GM12864 (cell line): ENCODE measurements at regions not wholly inside any gene's neighbourhood (a gene's known extent, or its start where the extent isn't known, plus 50 kb on each side); places are given as distances from the start of the nearest gene placed in this dataset.
"Not testable (repeated sequence)": the region's sequence is repeated elsewhere in the genome, so short reads cannot be mapped to it uniquely, and the experiment has no call there.

Experiments used
- DNase-seq: peaks from one replicate; pipeline ENCODE4 v3.0.0-alpha.2; 2011; ENCODE audit warnings: low read depth
- H3K4me3 ChIP-seq: 2 replicates; pipeline ENCODE4 v1.5.1; 2011; ENCODE audit warnings: mild to moderate bottlenecking, low read depth, low read length, control low read depth
- CTCF ChIP-seq: IDR thresholded peaks from 2 replicates; pipeline ENCODE4 v1.5.1; 2011; ENCODE audit warnings: low read depth, mild to moderate bottlenecking, moderate library complexity, low read length, control low read depth, inconsistent platforms; ENCODE audit errors: missing control alignments

GRCh38 chr10:77740396-77740795 lies 102.8 kb upstream of the KCNMA1 start:
- H3K4me3 ChIP-seq, DNase-seq: not testable (repeated sequence)

- no peak overlapping the region for H3K4me3 ChIP-seq
- no peak for TF ChIP-seq CTCF
- DNase-seq = no peak
Observed at GRCh38 chr10:77738496-77739158, 101.0 kb upstream of the KCNMA1 start.

- TF ChIP-seq CTCF = no peak
- no peak for DNase-seq
Observed at GRCh38 chr10:77737608-77738007, 100.0 kb upstream of the KCNMA1 start.

GRCh38 chr10:77735136-77735535 lies 97.5 kb upstream of the KCNMA1 start:
- DNase-seq, H3K4me3 ChIP-seq: not testable (repeated sequence)

More at GRCh38 chr10:77737608-77738007, 100.0 kb upstream of the KCNMA1 start:
- no peak overlapping the region for H3K4me3 ChIP-seq

- no peak overlapping the region for H3K4me3 ChIP-seq
- no peak for DNase-seq
- no peak for TF ChIP-seq CTCF
Observed at GRCh38 chr10:77732213-77733003, 94.8 kb upstream of the KCNMA1 start.

GRCh38 chr10:77727481-77727880 lies 89.9 kb upstream of the KCNMA1 start:
- H3K4me3 ChIP-seq = no peak overlapping the region
- TF ChIP-seq CTCF = no peak
- DNase-seq = no peak

DNA sequence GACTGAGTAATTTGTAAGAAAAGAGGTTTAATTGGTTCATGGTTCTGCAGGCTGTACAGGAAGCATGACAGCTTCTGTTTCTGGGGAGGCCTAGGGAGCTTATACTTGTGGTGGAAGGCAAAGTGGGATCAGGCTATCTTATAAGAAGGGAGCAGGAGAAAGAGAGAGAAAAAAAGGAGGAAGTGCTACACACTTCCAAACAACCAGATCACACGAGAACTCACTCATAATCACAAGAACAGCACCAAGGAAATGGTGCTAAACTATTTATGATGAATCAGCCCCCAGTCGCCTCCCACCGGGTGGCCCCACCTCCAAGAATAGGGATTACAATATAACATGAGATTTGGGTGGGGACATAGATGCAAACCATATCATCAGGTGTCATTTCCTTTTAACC lies 89.1 kb upstream of the KCNMA1 start:
- H3K4me3 ChIP-seq = no peak overlapping the region
- TF ChIP-seq CTCF = no peak
- no peak for DNase-seq

DNA sequence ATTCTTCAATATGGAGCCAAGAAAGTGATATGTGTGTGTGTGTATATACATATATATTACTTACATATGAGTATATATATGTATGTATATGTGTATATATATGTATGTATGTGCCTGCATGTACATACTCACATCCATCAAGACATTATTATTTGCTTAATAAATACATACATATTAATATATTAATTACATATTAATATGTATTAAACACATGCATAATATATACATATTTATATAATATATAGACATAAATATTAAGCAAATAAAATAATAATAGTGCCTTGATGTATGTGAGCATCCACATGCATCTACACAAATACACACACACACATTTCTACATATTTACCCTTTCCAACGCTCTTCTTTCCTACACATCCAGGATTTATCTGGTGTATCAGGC lies 88.7 kb upstream of the KCNMA1 start:
- no peak for DNase-seq
- no peak for TF ChIP-seq CTCF
- H3K4me3 ChIP-seq = no peak overlapping the region
